LNCaP clone FGC (cell line): ENCODE measurements at regions not wholly inside any gene's neighbourhood (a gene's known extent, or its start where the extent isn't known, plus 50 kb on each side); places are given as distances from the start of the nearest gene placed in this dataset.

Experiments
- DNase-seq: peaks from one replicate; pipeline ENCODE4 v3.0.0-alpha.2; 2011; ENCODE audit warnings: low read depth
- H3K4me3 ChIP-seq: 2 replicates; pipeline ENCODE4 v1.5.1; 2011; ENCODE audit warnings: mild to moderate bottlenecking, low read depth, low read length, control low read depth
- TF ChIP-seq, protein P1 (sequence below): IDR thresholded peaks from 2 replicates; pipeline ENCODE4 v1.5.1; 2012; ENCODE audit warnings: mild to moderate bottlenecking; ENCODE audit not compliant: control insufficient read depth, insufficient read depth; ENCODE audit errors: extremely low read depth

DNA sequence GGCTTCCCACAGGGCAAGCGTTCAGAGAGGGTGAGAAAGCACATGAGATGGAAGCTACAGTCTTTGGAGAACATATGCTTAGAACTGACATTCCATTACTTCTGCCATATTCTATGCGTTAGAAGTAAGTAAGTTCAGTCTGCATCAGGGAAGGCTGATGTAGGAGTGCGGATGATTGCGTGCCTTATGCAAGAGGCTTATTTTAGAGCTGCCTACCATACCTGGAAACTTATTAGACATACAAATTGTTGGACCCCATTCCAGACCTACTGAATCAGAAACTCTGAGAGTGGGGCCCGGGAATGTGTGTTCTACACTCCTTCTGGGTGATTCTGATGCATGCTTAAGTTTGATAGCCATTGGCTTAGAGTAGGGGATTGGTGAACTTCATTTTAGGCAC is 174.9 kb downstream of the KTN1 start:
- no peak overlapping the region for H3K4me3 ChIP-seq
- no peak for DNase-seq
- TF ChIP-seq, protein P1, sequence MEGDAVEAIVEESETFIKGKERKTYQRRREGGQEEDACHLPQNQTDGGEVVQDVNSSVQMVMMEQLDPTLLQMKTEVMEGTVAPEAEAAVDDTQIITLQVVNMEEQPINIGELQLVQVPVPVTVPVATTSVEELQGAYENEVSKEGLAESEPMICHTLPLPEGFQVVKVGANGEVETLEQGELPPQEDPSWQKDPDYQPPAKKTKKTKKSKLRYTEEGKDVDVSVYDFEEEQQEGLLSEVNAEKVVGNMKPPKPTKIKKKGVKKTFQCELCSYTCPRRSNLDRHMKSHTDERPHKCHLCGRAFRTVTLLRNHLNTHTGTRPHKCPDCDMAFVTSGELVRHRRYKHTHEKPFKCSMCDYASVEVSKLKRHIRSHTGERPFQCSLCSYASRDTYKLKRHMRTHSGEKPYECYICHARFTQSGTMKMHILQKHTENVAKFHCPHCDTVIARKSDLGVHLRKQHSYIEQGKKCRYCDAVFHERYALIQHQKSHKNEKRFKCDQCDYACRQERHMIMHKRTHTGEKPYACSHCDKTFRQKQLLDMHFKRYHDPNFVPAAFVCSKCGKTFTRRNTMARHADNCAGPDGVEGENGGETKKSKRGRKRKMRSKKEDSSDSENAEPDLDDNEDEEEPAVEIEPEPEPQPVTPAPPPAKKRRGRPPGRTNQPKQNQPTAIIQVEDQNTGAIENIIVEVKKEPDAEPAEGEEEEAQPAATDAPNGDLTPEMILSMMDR = no peak

DNA sequence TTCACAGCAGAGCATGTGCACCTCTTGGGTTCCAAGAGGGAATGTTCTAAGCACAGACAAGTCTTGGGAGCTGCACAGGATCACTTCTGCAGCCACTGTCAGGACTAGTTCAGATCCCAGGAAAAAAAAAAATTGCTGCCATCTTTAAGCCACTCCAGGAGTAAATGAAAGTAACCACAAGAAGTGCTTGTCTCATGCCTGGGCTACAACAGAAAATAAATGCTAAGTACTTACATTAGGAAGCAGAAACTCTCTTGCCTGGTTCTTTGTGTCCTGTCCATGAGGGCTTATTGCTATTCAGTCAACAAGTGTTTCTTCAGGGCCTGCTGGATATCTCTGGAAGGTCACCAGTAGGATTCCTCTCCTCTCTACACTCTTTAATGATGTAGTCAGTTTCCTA is 176.1 kb downstream of the KTN1 start:
- TF ChIP-seq, protein P1 = no peak
- H3K4me3 ChIP-seq = no peak overlapping the region
- DNase-seq = no peak

DNA sequence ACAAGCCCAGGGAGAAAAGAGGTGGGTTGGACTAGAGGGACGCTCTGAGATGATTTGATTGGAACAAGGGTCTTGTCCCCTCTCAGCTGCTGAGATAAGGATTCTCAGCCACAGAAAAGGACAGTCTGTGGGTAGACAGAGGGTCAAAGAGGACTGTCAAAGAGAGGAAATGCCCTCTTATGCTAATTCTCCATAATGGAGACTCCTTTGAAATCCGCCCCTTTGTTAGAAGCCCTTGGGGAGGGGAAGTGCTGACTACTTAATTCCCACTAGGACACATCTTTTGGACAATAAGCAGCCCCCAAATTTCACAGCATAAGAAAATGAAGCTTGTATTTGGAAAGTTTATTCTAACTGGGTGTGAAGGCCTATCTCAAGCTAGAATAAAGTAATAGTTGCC is 176.6 kb downstream of the KTN1 start:
- no peak overlapping the region for H3K4me3 ChIP-seq
- no peak for DNase-seq
- TF ChIP-seq, protein P1 = no peak

DNA sequence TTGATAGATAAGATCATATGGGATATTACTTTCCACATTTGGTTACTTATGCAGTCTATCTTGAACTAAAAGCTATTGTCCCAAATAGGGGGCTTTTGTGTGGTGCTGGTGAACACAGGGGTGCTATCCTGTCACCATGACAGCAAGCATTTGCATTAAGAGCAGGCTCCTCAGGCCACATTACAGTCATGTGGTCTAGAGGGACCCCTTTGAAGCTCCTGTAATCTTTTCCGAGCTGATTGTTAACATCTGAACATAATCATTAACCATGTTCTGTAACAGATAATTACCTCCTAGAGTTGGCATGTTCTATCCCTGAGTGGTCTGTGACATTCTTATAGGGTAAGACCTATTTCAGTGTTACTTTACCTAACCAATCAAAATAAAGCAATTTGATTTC is 178.8 kb downstream of the KTN1 start:
- TF ChIP-seq, protein P1 = no peak
- no peak overlapping the region for H3K4me3 ChIP-seq
- DNase-seq = no peak

DNA sequence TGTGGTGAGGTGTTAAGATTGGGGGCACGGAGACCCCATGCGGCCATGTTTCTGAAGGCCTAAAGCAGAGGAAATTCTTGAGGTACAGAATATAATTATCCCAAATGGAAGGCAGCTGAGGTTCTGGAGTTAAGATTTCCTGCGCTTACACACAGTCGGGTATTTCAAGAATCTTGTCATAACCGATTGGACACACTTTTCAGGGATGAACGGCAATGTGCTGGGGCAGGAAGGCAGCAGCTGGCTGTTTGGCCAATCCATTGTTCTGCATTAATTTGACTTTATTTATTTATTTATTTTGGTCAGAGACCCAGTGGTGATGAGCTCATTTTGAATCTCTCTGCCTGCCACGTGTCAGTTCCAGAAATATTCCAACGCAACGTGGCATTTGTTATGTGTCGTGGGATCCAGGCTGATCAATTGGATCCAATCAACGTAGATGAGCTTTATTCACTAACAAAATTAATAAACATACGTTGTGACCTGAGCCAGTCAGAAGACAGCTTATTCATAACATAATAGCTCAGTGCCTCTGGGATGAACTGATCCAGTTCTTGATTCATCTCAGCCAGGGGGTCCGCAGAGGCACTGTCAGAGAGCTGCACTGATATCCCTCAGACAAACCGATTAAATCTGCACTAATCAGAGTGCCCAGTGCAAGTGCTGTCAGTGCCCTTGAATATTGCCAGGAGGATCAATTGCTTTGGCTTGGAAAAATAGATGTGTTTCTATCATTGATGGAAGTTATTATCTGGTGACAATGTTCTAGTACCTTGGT is 181.0 kb downstream of the KTN1 start:
- TF ChIP-seq, protein P1 = no peak
- no peak for DNase-seq
- no peak overlapping the region for H3K4me3 ChIP-seq

DNA sequence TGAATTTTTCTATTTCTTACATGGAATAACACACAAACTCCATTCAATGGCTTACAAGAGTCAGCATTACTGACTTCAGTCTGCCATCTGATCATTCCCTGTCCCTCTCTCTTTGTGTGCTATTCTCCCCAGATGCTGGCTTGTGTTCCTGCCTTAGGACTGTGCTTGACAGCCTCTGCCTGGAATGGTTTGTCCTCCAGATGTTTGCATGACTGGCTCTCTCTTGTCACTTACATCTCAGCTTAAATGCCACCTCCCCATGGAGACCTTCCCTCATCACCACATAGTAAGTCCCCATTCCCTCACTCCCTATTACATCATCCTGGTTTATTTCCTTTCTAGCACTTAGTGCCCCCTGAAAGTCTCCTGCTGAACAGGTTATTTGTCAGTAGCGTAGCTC is 181.6 kb downstream of the KTN1 start:
- DNase-seq = no peak
- TF ChIP-seq, protein P1 = no peak
- no peak overlapping the region for H3K4me3 ChIP-seq
